ENCODE measurements at regions not wholly inside any gene's neighbourhood (a gene's known extent, or its start where the extent isn't known, plus 50 kb on each side); places are given as distances from the start of the nearest gene placed in this dataset.

DNA sequence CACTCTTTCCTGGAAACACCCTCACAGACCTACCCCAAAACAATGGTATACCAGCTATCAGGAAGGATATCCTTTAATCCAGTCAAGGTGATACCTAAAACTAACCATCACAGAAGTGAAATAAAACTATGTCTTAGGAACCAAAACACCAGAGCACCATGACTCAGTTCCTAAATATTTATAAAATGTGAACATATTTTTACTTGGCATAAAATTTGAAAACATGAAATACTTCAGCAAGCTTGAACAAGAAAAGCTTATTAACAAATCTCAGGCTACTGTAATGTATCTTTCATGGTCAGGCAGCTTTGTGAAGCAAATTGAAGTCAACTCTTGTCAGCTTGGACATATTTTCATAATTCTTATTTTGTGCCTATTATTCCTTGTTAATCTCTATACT, 440.8 kb upstream of the CDH20 start:
- TF ChIP-seq, protein P1, sequence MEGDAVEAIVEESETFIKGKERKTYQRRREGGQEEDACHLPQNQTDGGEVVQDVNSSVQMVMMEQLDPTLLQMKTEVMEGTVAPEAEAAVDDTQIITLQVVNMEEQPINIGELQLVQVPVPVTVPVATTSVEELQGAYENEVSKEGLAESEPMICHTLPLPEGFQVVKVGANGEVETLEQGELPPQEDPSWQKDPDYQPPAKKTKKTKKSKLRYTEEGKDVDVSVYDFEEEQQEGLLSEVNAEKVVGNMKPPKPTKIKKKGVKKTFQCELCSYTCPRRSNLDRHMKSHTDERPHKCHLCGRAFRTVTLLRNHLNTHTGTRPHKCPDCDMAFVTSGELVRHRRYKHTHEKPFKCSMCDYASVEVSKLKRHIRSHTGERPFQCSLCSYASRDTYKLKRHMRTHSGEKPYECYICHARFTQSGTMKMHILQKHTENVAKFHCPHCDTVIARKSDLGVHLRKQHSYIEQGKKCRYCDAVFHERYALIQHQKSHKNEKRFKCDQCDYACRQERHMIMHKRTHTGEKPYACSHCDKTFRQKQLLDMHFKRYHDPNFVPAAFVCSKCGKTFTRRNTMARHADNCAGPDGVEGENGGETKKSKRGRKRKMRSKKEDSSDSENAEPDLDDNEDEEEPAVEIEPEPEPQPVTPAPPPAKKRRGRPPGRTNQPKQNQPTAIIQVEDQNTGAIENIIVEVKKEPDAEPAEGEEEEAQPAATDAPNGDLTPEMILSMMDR (IDR thresholded peaks at IDR 0.05), result no peak
- no peak for TF ChIP-seq ZFX (IDR thresholded peaks at IDR 0.05; ENCODE audit: borderline replicate concordance)
